ENCODE measurements at regions not wholly inside any gene's neighbourhood (a gene's known extent, or its start where the extent isn't known, plus 50 kb on each side); places are given as distances from the start of the nearest gene placed in this dataset.
"Not testable (repeated sequence)": the region's sequence is repeated elsewhere in the genome, so short reads cannot be mapped to it uniquely, and the experiment has no call there.

DNA sequence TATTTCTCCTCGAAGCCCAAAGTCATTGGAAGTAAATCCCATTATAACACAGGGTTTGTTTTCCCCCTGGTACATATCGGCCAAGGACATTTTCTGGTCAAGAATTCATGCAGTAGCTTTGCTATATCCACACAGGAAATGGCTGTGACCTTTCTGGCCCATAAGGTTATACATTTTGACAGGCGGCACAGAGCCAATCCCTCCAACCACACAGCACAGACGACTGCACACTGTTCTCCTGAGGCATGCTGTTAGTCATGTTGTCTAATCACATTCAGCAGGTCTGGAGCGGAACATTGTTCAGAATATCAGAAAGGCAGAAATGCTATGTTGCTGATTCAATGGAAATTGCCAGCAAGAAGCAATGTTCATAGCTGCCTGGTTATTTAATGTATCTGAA, 742.3 kb upstream of the SLC8A1 start:
- no peak for DNase-seq

DNA sequence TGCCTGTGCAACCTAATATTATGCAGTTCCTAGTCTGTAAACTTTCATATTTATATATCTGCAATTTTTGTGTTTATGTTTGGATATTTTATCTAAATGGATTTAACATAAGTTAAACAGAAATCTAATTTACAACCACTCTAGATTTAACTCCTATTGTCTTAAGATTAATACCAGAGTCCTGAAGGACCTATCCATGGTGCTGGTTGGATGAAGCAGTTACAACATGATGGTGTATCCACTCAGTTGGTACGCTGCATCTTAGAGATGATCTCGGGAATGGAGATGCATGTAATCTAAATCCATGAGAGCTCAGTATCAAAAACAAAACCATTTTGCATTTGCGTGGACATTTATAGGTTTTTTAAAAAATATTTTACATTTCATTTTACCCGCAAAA, 745.9 kb upstream of the SLC8A1 start:
- no peak for DNase-seq

DNA sequence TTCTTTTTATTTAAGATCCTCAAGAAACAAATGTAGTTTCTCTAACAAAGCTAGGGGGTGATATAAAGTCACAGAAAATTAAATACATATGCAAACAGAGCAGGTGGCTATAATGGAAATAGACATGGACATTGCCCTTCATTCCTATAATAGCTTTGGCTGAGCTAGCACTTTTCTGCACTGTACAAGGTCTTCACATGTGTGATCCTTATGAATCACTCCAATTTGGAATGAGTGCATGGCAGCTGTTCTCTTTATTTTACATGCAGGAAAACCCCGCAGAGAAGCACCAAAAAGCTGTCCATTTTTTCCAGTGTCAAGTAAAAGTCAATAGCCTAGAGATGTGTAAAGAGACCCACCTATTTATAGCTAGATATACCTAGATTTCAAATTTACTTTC, 747.4 kb upstream of the SLC8A1 start:
- no peak for DNase-seq

DNA sequence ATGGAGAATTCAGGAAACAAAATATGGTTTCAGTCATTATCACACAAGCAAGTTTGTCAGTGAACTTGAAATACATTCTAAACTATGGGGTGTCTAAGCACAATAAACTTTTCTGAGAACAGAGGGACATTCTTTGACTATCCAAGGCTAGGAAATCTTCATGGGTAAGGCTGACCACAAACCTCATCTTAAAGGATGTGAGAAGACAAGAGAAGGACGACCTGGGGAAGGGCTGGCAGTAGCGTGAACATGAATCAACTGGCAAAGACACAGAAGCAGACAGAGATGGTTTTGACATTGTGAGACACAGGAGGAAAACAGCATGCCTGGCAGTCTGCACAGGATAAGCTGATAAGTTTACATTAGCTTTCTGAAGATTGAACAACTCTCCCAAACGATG, 752.4 kb upstream of the SLC8A1 start:
- DNase-seq = no peak

DNA sequence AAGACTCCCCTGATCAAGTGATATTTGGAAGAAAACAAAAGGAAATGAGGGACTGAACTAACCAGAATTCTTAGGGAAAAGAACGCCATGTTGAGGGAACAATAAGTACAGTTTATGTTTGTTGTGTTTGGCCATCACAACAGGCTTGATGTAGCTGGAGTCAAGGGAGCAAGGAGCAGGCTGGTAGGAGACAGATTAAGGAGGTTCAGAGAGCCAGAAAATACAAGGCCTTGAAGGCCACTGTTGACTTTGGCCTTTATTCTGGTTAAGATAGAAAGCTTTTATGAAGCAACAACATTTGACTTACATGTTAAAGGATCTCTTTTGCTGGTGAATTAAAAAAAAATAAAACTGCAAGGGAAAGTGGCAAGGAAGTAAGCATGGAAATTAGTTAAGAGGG, 754.1 kb upstream of the SLC8A1 start:
- DNase-seq = no peak

DNA sequence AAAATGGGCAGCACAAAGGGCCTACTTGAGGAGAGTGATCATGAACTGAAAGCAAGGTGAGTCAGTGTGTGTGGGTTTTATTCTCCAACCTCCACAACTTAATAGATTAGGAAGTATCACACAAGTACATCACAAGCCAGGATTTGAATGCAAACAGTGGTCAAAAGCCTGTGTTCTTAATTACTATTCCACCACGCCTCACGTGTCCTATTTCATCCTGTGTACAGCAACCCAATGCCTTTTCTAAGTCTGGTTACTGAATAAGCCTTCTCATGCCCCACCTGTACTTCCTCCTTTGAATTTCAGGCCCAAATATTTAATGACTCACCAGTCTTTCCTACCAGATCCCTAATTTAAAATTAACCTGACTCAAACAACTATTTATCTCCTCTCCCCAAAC, 755.7 kb upstream of the SLC8A1 start:
- DNase-seq = no peak

DNA sequence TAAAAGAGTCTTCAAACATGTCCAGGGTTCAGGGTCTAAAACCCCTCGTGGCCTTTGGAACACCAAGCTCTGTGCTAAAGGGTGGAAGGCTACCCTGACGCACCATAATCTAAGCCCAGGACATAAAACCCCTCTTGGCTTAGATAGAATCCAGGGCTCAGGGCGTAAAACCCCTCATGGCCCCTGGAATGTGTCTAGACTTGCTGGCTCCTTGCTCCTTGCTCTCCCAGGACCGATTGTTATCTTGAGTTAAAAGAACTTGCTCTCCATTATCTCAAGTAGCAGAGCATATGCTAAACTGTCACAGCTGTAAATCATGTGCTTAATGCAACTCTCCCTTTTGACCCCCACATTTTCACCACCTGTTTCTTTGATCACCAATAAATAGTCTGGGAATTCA, 758.1 kb upstream of the SLC8A1 start:
- DNase-seq = not testable (repeated sequence)

DNA sequence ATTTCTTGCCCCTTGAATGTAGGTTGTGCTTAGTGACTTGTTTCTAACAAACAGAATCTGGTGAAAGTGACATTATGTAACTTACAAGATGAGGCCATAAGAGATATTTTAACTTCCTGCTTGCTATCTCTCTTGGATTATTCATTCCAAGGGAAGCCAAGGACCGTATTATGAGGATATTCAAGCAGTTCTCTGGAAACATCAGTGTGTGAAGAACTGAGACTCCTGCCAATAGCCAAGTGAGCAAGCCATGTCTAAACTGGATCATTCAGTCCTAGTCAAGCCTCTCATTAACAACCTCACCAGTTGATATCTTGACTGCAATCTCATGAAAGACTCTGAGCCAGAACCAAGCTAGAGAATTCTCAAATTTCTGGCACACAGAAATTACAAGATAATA, 765.1 kb upstream of the SLC8A1 start:
- DNase-seq = no peak

DNA sequence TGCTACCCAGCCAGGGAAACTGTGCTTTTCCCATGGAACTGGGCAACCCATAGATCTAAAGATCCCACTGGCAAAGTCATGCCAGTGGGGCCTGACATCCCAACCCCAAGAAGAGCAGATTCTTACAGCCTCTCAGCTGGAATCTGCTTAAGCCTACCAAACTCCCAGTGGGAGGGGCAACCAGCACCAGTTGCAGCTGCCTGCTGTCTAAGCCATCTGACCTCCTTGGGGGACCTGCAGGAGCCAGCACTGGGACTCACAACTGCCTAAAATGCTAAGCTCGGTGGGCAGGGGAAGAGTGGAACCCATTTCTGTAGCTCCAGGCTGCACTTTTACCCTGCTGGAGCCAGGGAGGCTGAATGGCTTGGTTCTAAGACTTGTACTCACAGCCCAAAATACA, 770.7 kb upstream of the SLC8A1 start:
- DNase-seq = no peak

DNA sequence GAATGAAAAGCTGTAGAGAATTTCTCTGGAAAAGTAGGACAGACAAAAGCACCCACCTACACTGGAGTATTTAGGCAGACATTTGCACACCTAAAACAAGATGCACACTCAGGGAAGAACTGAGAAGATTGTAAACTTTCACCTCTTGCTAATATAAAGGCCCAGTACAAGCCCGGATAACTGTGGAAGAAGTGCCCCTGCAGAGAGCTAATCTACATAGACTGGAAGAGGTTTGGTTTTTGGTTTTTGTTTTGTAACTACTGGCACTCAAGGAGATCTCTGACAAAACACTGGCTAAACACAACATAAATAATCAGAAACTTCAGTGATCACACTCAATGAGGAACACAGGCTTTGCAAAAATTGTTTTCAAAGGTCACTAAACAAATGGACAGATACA, 782.2 kb upstream of the SLC8A1 start:
- DNase-seq = no peak

DNA sequence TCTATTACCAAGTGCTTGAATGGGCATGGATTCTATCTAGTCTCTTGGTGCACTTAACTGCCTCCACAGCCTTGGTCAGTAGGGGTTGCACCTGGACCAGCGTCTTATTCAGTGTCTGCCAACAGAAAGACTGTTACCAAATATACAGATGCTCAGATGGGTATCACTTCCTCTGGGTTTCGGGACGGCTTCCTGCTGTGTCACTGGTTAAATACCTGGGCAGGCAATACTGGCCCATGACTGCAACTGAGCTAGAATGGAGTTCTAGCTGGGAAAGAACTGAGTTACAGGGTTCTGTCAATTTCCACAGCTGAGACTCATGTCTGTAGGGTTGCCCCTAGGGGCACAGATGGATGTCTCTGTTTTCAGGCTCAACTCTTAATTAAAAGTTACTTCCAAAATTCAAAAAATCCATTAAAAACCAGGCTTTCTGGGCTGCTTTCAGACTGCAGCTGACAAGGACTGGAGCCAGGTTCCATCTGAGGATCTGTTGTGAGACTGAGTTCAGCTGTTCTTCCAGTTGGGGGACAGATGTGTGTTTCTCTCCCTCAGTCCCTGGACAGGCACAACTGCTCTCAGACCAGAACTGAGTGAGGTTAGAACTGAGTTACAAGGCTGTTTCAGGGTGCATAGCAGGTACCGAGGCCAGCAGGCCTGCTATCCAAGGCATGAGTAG, 789.6 kb upstream of the SLC8A1 start:
- no peak for DNase-seq

DNA sequence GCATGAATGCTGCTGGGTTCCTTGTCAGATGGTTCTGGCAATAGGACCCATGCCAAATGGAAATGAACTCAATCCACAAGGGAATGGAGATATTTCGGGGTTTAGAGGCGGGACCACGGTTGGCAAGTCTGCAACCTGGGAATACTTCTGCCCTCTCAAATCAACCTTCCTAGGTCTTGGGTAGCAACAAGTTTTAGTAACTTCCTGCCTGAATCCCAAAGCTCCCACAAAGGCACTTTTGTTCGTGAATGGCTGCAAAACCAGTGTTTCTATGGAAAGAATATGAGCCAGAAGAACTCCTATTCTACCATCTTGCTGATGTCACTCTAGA, 790.1 kb upstream of the SLC8A1 start:
- DNase-seq = no peak

DNA sequence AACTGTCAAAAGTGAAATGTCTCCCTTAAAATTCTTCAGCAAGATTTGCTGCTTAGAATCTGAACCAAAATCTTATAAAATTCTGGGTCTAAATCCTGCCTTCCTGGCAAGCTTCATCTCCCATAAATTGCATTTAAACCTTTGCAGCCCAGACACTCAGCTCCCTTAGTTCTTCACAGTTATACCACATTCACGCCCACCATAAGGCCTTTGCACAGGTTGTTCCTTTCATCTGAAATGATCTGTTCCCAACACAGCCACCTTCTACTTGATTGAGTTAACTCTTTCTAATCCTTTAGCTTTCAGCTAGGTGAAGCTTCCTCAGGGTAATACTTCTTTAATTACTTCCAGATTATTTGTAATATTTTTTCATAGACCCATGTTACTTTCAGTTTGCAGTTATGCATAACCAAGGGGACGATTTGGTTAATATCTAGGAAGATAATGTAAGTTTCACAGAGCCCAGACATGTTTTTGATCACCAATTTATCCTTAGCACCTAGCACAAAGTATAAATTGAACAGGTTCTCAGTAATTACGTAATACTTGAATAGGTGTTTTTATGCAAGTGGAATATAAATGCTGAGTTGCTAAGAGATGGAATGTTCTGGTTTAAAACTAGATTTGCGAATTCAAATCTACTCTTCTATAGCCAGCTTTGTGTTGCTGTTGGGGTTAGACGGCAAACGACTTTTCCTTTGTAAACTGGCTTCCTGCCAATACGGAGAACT, 779.7 kb upstream of the PKDCC start:
- DNase-seq = no peak

DNA sequence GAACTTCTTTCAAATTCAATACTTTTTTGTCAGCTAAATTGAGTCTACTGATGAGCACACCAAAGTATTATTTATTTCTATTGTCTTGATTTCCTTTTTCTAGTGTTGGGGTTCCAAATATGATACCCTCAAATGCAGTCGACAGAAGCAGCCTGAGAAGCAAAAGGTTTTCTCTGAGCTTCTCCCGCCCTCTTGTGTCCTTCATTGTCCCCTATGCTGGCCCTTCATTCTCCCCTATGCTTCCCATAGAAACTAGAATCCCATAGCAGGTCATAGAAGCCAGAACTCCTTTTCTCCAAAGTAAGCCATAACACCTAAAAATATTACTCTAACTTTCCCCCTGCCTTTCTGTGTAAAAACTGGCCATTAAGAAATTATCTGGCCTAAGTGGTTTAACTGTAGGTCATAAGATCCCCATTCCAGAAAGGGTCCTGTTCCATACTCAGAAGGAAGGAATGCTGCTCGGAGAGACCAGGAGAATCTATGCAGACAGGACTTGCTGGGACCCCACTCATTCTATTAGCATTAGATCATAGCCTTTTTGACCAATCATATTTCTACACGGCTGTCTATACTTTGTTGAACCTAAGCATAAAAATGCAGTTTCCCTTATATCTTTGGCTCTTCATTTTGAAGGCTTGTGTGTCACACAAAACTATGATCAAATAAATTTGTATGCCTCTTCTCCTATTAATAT, 764.6 kb upstream of the PKDCC start:
- DNase-seq = no peak

DNA sequence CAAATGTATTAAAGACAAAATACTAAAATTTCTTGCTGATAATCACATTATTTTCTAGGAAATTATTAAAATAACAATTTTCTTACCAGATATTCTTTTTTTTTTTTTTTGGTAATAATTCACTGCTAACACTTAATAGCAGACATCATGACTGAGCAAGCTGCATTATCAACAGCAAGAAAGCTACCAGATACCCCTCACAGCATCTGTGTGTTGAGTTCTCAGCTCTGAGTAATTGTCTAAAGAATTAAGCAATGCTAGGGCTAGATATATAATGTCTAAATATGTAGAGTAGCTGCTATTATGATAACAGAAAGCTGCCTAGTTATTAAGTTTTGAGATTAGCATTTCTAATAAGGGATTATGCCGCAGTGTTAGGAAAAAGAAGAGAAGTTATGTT, 754.3 kb upstream of the PKDCC start:
- DNase-seq = no peak

DNA sequence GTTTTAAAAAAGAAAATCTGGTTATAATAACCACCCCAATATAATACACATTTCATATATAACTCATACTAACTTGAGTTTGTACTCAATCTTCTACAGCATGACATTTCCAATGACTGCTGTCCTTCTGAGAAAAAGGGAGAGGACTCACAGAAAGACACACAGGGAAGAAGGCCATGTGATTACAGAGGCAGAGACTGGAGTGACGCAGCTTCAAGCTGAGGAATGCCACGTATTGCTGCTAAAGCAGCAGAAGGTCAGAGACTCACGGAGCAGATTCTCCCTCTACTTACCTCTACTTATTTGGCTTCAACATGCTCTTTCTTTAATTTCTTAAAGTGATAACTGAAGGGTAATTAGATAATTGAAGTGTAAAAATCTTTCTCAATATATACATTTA, 753.5 kb upstream of the PKDCC start:
- no peak for DNase-seq

DNA sequence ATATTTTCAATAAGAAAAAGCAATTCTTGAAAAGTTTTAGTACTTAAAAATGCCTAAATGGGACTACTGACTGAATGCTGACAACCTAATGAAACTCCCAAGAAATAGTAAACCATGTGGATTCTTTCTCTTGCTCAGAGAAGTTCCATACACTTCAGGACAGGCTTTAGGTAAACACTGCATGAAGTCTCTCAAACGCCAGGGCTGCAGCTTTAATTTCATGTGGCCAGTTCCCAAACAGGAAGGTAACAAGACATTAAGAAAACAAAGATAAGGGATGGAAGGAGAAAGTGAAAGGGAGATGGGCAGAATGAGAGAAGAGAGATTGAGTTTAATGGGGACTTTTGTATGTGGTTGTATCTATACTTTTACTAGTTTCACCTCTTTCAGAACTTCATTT, 734.7 kb upstream of the PKDCC start:
- no peak for DNase-seq

DNA sequence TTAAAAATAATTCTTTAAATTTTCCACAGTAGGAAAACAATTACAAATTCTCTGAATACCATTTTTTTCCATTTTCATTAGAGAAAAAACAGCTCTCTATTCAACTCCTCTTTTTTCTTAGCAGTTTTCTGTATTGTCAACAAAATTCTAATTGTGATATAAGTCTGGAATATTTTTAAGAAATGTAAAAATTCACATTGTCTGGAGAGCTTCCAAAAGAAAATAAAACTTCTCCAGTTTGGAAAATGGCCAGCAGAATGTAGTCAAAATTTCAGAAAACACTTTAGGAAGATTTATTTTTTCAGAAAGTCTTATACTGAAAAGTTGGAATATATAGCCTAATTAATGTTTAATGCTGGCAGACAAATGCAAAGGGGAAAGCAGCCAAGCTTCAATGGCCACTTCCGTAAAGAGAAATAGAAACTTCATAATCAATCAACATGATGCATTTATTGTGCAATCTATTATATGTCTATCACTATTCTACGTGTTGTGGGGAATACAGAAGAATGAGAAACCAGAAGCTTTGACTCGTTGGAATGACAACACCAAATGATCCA, 733.2 kb upstream of the PKDCC start:
- DNase-seq = no peak

DNA sequence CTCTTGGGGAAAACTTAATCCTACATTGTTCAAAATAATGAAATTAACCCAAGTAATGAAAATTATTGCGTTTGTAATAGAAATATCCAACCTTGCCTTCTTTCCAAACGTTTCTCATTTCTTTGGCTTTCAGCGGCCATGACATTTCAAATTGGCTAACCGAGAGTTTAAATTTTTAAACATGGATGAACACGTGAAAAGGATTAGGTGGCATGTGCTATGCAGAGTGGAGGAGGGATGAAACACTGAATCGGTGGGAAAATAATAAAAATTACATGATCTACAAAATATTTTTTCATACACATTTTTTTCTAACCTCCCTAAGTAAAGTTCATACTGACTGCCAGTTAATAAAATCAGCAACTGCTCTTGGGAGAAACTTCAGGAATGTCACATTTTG, 728.4 kb upstream of the PKDCC start:
- DNase-seq = no peak

DNA sequence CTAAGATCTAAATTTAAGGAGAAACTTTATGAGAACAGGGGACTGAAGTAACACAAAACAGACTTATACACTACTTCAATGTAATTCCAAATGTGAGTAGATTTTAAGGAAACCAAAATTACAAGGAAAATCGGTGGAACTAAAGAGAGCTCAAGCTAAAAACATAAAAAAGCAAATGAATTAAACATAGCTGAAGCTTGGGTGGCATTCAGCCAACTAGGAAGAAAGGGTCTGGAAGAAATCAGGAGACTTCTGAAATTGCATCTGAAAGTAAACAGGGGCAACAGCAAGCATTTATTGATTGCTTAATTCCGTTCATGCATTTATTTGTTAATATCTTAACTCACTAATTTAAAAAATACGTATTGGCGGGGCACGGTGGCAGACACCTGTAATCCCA, 727.3 kb upstream of the PKDCC start:
- no peak for DNase-seq

DNA sequence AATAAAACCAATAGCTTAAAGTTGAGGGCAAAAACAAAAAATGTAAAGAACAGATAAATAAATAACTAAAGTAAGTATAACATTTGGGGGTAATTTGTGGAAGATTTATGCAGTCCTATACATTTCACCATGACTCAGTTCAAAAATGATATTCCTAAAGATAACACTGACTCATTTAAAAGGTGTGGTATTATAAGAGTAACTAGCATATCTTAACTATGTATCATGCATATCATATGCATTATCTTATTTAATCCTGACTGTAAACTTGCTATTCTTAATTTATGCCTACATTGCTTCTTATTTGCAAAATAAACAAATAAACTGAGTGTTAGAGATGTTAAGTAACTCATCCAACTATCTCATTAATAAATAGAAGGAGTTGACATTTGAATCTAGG, 726.5 kb upstream of the PKDCC start:
- DNase-seq = no peak

DNA sequence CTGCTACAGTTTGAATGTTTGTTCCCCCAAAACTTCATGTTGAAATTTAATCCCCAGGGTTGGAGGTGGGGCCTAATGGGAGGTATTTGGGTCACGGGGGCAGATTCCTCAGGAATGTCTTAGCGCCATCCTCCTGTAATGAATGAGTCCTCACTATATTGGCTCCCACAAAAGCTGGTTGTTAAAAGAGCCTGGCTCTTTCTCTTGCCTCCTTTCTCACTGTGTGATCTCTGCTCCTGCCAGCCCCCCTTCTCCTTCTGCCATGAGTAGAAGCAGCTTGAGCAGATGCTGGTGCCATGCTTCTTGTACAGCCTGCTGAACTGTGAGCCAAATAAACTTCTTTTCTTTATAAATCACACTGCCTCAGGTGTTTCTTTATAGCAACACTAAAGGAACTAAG, 721.0 kb upstream of the PKDCC start:
- DNase-seq = no peak

DNA sequence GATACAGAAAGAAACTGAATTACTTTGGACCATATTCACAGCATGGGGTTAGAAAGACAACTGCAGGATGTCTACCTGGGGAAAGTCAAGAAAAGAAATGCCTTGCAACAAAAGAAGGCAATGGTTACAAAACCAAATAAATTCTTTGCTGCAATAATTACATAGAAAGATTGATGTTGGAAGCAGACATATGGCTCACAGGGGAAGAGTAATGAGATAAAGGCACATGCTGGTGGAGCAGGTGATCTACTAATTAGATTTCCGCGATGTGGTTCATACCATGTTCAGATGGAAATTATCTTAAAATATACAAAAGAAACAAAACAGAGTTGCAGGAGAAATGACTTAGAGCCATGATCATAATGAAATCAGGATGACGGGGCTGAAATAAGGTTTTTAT, 718.8 kb upstream of the PKDCC start:
- DNase-seq = no peak

DNA sequence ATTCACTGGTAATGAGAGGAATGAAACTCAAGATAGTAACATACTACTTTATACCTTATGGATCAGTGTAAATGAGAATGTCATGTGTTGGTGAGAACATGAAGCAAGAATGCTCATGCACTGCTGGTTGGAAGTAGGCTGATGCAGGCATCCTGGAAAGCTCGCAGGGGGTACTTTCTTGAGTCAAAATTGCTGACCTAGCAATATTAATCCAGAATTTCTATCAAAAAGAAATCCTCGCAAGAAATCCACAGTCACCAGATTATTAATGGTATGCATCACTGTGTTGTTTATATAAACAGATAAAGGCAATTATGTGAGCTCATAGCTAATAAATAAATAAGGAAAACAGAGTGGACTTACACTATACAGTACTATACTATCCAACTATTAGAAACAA, 713.7 kb upstream of the PKDCC start:
- DNase-seq = no peak
